ENCODE measurements at regions not wholly inside any gene's neighbourhood (a gene's known extent, or its start where the extent isn't known, plus 50 kb on each side); places are given as distances from the start of the nearest gene placed in this dataset.

GRCh38 chr1:185495898-185496297 lies 178.9 kb upstream of the IVNS1ABP start:
- DNase-seq: no peak

GRCh38 chr1:185495007-185495406 lies 178.0 kb upstream of the IVNS1ABP start:
- DNase-seq: no peak

GRCh38 chr1:185492089-185492825 lies 175.2 kb upstream of the IVNS1ABP start:
- no peak for DNase-seq

GRCh38 chr1:185491604-185492003 lies 174.6 kb upstream of the IVNS1ABP start:
- DNase-seq: no peak

- no peak for DNase-seq
Observed at GRCh38 chr1:185490924-185491323, 173.9 kb upstream of the IVNS1ABP start.

- DNase-seq: no peak
Observed at GRCh38 chr1:185489406-185489805, 172.4 kb upstream of the IVNS1ABP start.

GRCh38 chr1:185488808-185489207 lies 171.8 kb upstream of the IVNS1ABP start:
- DNase-seq: no peak

- no peak for DNase-seq
Observed at GRCh38 chr1:185487936-185488335, 170.9 kb upstream of the IVNS1ABP start.

GRCh38 chr1:185487026-185487425 lies 170.0 kb upstream of the IVNS1ABP start:
- no peak for DNase-seq

GRCh38 chr1:185486346-185486745 lies 169.3 kb upstream of the IVNS1ABP start:
- no peak for DNase-seq

- DNase-seq: no peak
Observed at GRCh38 chr1:185483664-185484450, 166.8 kb upstream of the IVNS1ABP start.

GRCh38 chr1:185483217-185483616 lies 166.2 kb upstream of the IVNS1ABP start:
- no peak for DNase-seq

GRCh38 chr1:185480545-185480944 lies 163.5 kb upstream of the IVNS1ABP start:
- no peak for DNase-seq

GRCh38 chr1:185479796-185480195 lies 162.8 kb upstream of the IVNS1ABP start:
- no peak for DNase-seq

- DNase-seq: no peak
Observed at GRCh38 chr1:185478877-185479276, 161.8 kb upstream of the IVNS1ABP start.

- no peak for DNase-seq
Observed at GRCh38 chr1:185477638-185478580, 160.9 kb upstream of the IVNS1ABP start.

- no peak for DNase-seq
Observed at GRCh38 chr1:185474440-185475149, 157.6 kb upstream of the IVNS1ABP start.

GRCh38 chr1:185473186-185473585 lies 156.1 kb upstream of the IVNS1ABP start:
- DNase-seq: no peak

- no peak for DNase-seq
Observed at GRCh38 chr1:185468626-185469025, 151.6 kb upstream of the IVNS1ABP start.

- DNase-seq: no peak
Observed at GRCh38 chr1:185467122-185467521, 150.1 kb upstream of the IVNS1ABP start.

- no peak for DNase-seq
Observed at GRCh38 chr1:185464777-185465176, 147.7 kb upstream of the IVNS1ABP start.

GRCh38 chr1:185463433-185463832 lies 146.4 kb upstream of the IVNS1ABP start:
- DNase-seq: no peak

GRCh38 chr1:185463011-185463410 lies 146.0 kb upstream of the IVNS1ABP start:
- no peak for DNase-seq

All from stimulated activated CD4-positive, alpha-beta T cell treated with anti-CD3 and anti-CD28 coated beads, Interleukin-4, amount 100 ng/mL, for 4 hours (primary cell).